Stimulated activated naive B cell treated with anti-CD40 and anti-IgM and Interleukin-4, amounts not matched to agents 10 μg/mL and 1 μg/mL and 100 μg/mL, for 72 hours (primary cell): ENCODE measurements at regions not wholly inside any gene's neighbourhood (a gene's known extent, or its start where the extent isn't known, plus 50 kb on each side); places are given as distances from the start of the nearest gene placed in this dataset.
A peak's percentile ranks its signal among the peaks of the same experiment; 100 is the strongest.
"Not testable (repeated sequence)": the region's sequence is repeated elsewhere in the genome, so short reads cannot be mapped to it uniquely, and the experiment has no call there.

ENCODE experiments used
- ATAC-seq, 2 donors: fragments of 150-1000 bp; cut with Tn5 transposase; replicated peaks; 2 replicates each; pipeline ENCODE4 v1.10.0; 2021; ENCODE audit warnings: moderate library complexity in 1 of 2
- DNase-seq: peaks from one replicate; pipeline ENCODE4 v3.0.0; 2021
- H3K27ac Mint-ChIP-seq: one replicate; pipeline ENCODE4 v1.8.0; 2022; ENCODE audit warnings: mild to moderate bottlenecking, mixed read lengths
- H3K27me3 Mint-ChIP-seq, 2 donors: one replicate each; pipeline ENCODE4 v1.8.0; 2022; ENCODE audit warnings: mixed read lengths in 2 of 2
- H3K36me3 Mint-ChIP-seq, 2 donors: one replicate each; pipeline ENCODE4 v1.8.0; 2022; ENCODE audit warnings: mixed read lengths in 2 of 2, mild to moderate bottlenecking in 1 of 2
- H3K4me1 Mint-ChIP-seq, 2 donors: one replicate each; pipeline ENCODE4 v1.8.0; 2022; ENCODE audit warnings: mixed read lengths in 2 of 2, mild to moderate bottlenecking in 1 of 2
- H3K4me3 Mint-ChIP-seq, 2 donors: one replicate each; pipeline ENCODE4 v1.8.0; 2022; ENCODE audit warnings: mild to moderate bottlenecking in 2 of 2, mixed read lengths in 2 of 2, moderate library complexity in 1 of 2
- H3K9me3 Mint-ChIP-seq, 2 donors: one replicate each; pipeline ENCODE4 v1.8.0; 2022; ENCODE audit warnings: mixed read lengths in 2 of 2, mild to moderate bottlenecking in 1 of 2

DNA sequence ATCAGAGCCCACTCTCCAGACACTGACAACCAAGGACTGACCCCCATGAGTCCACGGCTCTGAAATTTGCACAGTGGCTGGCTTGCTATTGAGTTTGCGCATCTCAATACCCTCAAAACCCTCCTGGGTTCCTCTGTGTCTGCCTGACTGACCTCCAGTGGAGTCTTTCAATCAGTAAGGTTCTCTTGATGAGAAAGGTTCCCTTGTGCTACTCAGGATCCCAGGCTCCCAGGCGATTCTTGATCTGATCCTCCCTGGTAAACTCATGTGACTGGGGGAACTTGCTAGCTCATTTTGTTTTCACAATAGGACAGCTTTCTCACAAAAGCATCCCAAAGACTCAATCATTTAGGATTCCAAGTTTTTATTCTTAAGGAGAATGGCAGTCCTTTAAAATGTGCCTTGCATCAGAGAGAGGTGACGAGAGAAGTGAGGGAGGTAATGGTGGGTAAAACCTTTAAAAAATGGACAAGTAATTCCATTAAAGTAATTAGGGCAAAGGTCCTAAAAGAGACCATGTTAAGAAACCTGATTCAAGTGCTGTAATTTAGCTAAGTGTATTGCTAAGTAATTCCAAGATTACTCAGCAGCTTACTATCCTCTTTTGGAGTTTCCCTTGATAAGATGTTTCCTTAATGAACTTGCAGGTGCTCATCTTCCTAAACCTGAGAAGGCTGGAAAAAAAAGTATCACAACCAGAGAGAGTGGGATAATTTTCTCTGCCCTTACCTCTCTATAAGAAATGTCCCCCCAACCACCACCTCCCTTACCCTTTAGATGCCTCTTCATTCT is 304.7 kb upstream of the SGK1 start:
- no peak for DNase-seq
- peaks cover 8 to 12% of the 10 kb centered on the region in 2 donors for H3K4me1 Mint-ChIP-seq
- no peaks in the 10 kb centered on the region for H3K36me3 Mint-ChIP-seq
- H3K27ac Mint-ChIP-seq, result no peak overlapping the region
- no peak for ATAC-seq
- no peaks in the 10 kb centered on the region for H3K9me3 Mint-ChIP-seq
- no peak overlapping the region for H3K4me3 Mint-ChIP-seq
- H3K27me3 Mint-ChIP-seq, result peaks cover 0 to 6% of the 10 kb centered on the region in 2 donors

GRCh38 chr6:134621858-134622257 is 303.9 kb upstream of the SGK1 start:
- Mint-ChIP-seq H3K4me3 (no peak overlapping the region), H3K9me3 (no peaks in the 10 kb centered on the region), H3K27ac (no peak overlapping the region), H3K36me3 (no peaks in the 10 kb centered on the region), H3K27me3 (peaks cover 0 to 6% of the 10 kb centered on the region in 2 donors), H3K4me1 (peaks cover 8 to 12% of the 10 kb centered on the region in 2 donors)
- ATAC-seq (no peak), DNase-seq (no peak)

DNA sequence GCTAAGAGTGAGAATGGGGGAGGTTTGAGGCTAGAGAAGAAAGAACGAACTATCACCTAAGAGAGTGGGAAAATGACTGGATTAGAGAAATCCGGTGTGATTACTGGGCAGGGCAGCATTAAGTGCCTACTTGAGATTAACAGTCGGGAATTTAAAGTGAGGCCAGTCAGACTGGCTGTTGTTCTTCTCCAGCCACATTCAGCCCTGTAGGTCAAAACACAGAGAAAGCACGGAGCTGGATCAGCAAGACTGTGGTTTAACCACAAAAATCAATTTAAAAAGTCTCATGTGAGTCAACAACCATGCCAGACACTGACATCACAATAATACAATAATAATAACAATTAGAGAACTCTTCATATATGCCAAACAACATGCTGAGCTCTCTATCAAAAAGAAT is 301.9 kb upstream of the SGK1 start:
- H3K4me3 Mint-ChIP-seq, result no peak overlapping the region

DNA sequence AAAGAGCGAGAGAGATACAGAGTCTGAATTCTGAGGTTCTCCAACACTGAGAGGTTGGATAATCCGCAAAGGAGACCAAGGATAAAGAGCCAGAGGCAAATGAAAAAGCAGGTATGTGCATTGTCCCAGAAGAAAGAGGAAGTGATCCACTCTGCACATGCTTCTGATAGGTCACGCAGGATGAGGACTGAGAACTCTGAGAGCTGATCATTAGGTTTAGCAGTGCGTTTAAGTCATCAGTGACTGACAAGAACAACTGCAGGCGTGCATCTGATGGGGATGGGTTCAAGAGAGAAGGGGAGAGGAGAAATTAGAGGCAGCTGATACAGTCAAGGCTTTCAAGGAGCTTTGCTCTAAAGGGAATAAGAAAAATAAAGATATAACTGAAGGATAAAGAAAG is 301.2 kb upstream of the SGK1 start:
- ATAC-seq (peak; percentile 79 to 90), DNase-seq (no peak)
- Mint-ChIP-seq H3K4me3 (no peak overlapping the region), H3K36me3 (no peaks in the 10 kb centered on the region), H3K27me3 (peaks cover 0 to 6% of the 10 kb centered on the region in 2 donors), H3K27ac (no peak overlapping the region), H3K9me3 (no peaks in the 10 kb centered on the region), H3K4me1 (peaks cover 8 to 12% of the 10 kb centered on the region in 2 donors)

More for the DNA sequence above, 301.9 kb upstream of the SGK1 start:
- DNase-seq (no peak), ATAC-seq (no peak)
- Mint-ChIP-seq H3K27me3 (peaks cover 0 to 6% of the 10 kb centered on the region in 2 donors), H3K27ac (no peak overlapping the region), H3K36me3 (no peaks in the 10 kb centered on the region), H3K4me1 (peaks cover 8 to 12% of the 10 kb centered on the region in 2 donors), H3K9me3 (no peaks in the 10 kb centered on the region)

DNA sequence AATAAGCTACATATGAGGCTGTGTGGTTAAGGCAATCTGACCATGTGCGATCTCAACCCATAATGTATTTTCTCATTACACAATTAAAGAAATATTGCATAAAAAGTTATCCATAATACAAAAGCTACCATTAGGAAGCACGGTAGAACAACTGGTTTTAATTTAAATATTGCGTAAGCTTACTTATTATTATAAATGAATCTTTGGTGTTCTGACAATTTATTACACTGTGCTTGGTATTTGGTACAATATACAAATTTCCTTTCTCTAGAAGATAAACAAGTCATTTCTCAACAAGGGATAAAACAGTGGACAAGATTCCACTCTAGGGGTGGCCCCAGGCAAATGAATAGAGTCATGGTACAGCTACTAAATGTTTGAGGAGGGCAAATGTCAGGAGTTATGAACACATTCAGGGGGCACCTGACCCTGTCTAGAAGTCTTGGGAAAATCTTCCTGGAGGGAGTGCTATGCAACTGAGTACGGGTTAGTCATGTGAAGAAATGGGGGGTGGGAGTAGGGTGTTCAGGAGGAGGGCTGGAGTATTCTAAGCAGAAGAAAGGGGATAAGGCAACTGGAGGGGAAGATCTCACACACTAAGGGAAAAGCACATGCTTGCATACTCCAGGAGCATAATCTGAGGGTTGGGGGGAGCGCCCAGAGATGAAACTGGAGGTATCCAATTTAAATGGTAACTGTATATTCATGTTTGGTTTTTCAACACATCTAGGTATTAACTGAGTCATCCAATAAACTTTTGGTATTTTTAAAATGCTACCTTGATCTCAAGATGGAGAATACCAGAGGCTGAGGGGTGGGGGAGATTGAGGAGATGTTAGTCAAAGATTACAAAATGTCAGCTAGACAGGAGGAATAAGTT is 296.9 kb upstream of the SGK1 start:
- Mint-ChIP-seq H3K4me1 (peaks cover 8 to 12% of the 10 kb centered on the region in 2 donors), H3K27ac (no peak overlapping the region), H3K36me3 (no peaks in the 10 kb centered on the region), H3K27me3 (peaks cover 0 to 6% of the 10 kb centered on the region in 2 donors), H3K9me3 (no peaks in the 10 kb centered on the region), H3K4me3 (no peak overlapping the region)
- ATAC-seq, result no peak
- no peak for DNase-seq

DNA sequence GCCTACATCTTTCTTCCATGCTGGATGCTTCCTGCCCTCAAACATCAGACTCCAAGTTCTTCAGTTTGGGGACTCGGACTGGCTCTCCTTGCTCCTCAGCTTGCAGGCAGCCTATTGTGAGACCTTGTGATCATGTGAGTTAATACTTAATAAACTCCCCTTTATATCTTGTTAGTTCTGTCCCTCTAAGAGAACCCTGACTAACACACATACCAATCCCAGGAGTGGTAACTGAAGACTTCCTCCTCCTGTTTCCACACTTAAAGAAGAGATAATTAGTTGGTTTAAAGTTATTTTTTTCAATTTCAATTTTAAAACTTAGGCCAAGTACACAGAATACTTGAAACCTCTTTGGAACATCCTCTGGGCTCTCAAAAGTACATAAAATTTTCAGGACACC is 294.2 kb upstream of the SGK1 start:
- not testable (repeated sequence) for DNase-seq, H3K36me3 Mint-ChIP-seq, H3K27me3 Mint-ChIP-seq, H3K9me3 Mint-ChIP-seq, H3K4me1 Mint-ChIP-seq, H3K27ac Mint-ChIP-seq, ATAC-seq, H3K4me3 Mint-ChIP-seq

GRCh38 chr6:134610411-134610810 is 292.5 kb upstream of the SGK1 start:
- H3K27me3 Mint-ChIP-seq, result no peaks in the 10 kb centered on the region
- no peak for ATAC-seq
- no peak for DNase-seq
- no peak overlapping the region for H3K27ac Mint-ChIP-seq
- no peaks in the 10 kb centered on the region for H3K9me3 Mint-ChIP-seq
- no peak overlapping the region for H3K4me3 Mint-ChIP-seq
- H3K4me1 Mint-ChIP-seq, result no peaks in the 10 kb centered on the region
- no peaks in the 10 kb centered on the region for H3K36me3 Mint-ChIP-seq

GRCh38 chr6:134609716-134610261 is 291.9 kb upstream of the SGK1 start:
- H3K4me3 Mint-ChIP-seq, result no peak overlapping the region
- peaks cover 0 to 2% of the 10 kb centered on the region in 2 donors for H3K27me3 Mint-ChIP-seq
- H3K36me3 Mint-ChIP-seq, result no peaks in the 10 kb centered on the region
- DNase-seq, result no peak
- no peak for ATAC-seq
- no peak overlapping the region for H3K27ac Mint-ChIP-seq
- H3K9me3 Mint-ChIP-seq, result no peaks in the 10 kb centered on the region
- no peaks in the 10 kb centered on the region for H3K4me1 Mint-ChIP-seq

DNA sequence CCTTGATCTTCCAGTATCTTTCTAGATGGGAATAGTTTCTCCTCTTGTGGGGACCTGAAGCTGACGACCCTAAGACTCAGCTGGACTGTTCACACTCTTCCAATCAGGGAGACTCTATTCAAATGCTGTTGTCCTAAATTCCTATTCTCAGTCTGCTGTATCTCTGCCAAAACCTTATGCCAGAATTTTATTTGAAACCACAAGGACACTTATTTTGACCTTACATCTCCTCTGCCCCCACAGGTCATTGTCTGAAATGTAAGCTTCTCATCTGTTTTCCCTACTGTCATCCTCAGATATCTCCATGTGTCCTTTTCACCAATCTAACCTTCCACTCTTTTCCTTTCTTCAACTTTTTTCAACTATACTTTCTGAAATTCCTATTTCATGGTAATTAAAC is 289.5 kb upstream of the SGK1 start:
- peaks cover 0 to 5% of the 10 kb centered on the region in 2 donors for H3K27me3 Mint-ChIP-seq
- H3K27ac Mint-ChIP-seq, result no peak overlapping the region
- H3K36me3 Mint-ChIP-seq, result no peaks in the 10 kb centered on the region
- no peak for ATAC-seq
- DNase-seq, result no peak
- H3K4me1 Mint-ChIP-seq, result no peaks in the 10 kb centered on the region
- no peak overlapping the region for H3K4me3 Mint-ChIP-seq
- no peaks in the 10 kb centered on the region for H3K9me3 Mint-ChIP-seq

DNA sequence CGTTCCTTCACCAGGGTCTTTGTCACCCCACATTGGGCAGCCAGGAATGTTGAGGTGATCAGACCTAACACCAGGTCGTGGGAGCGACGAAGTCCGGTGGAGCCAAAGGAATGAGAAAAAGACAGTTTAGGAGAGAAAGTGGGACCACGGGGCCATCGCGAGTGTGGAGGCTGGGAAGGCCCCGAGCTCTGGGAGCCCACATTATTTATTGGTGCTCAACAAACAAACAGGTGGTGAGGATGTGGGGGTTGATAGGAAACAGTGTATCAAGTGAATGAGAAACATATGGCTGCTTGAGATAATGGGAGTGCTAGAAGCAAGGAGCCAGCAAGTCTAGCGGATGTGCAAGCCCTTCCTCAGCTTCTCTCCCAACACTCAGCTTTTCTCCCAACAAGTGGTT is 287.1 kb upstream of the SGK1 start:
- peaks cover 5 to 15% of the 10 kb centered on the region in 2 donors for H3K9me3 Mint-ChIP-seq
- H3K4me3 Mint-ChIP-seq, result no peak overlapping the region
- ATAC-seq (no peak), DNase-seq (no peak)
- no peaks in the 10 kb centered on the region for H3K4me1 Mint-ChIP-seq
- peaks cover 0 to 10% of the 10 kb centered on the region in 2 donors for H3K27me3 Mint-ChIP-seq
- H3K36me3 Mint-ChIP-seq, result peaks cover 3 to 4% of the 10 kb centered on the region in 2 donors
- no peak overlapping the region for H3K27ac Mint-ChIP-seq

GRCh38 chr6:134604014-134604676 is 286.2 kb upstream of the SGK1 start:
- peaks cover 0 to 11% of the 10 kb centered on the region in 2 donors for H3K27me3 Mint-ChIP-seq
- no peak for ATAC-seq
- H3K9me3 Mint-ChIP-seq, result peaks cover 5 to 15% of the 10 kb centered on the region in 2 donors
- DNase-seq, result no peak
- no peaks in the 10 kb centered on the region for H3K4me1 Mint-ChIP-seq
- H3K27ac Mint-ChIP-seq, result no peak overlapping the region
- no peak overlapping the region for H3K4me3 Mint-ChIP-seq
- peaks cover 3 to 4% of the 10 kb centered on the region in 2 donors for H3K36me3 Mint-ChIP-seq

DNA sequence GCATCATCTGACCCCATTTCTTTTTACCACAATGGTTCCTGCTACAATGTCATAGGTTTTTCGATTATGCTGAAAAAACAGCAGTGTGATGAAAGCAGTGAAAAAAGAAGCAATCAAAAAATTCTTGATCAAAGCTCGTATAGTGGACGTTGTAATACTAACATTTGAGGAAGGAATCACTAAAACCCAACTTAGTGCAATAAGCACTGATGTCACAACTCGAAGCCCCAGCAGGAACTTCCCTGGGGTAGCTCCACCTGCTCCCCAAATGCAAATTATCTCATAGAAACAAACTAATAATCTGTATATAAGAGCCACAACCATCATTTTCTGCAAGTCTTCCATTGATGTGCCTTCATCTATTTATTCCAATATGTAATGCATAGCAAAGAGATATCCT is 285.6 kb upstream of the SGK1 start:
- Mint-ChIP-seq H3K9me3 (peaks cover 5 to 15% of the 10 kb centered on the region in 2 donors), H3K4me1 (no peaks in the 10 kb centered on the region), H3K36me3 (peaks cover 3 to 4% of the 10 kb centered on the region in 2 donors), H3K4me3 (no peak overlapping the region), H3K27me3 (peaks cover 0 to 14% of the 10 kb centered on the region in 2 donors), H3K27ac (no peak overlapping the region)
- DNase-seq (no peak), ATAC-seq (no peak)

DNA sequence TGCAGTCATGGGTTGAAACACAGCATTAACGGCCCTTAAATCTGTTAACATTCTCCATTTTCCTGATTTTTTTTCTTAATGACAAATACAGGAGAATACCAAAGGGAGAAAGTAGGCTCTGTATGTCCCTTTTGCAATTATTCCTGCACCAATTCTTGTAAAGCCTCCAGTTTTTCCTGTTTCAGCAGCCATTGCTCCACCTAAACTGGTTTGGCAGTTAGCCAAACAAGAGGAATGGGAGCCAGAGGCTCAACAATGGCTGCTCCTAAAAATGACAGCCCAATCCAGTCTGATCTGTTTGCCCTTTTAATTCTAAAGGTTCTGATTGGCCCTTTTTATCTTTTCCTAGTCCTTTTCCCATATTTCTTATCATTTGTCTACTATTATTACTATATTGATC is 284.2 kb upstream of the SGK1 start:
- peaks cover 3 to 4% of the 10 kb centered on the region in 2 donors for H3K36me3 Mint-ChIP-seq
- H3K27me3 Mint-ChIP-seq, result peaks cover 0 to 14% of the 10 kb centered on the region in 2 donors
- no peak overlapping the region for H3K4me3 Mint-ChIP-seq

GRCh38 chr6:134600671-134601070 is 282.8 kb upstream of the SGK1 start:
- Mint-ChIP-seq H3K9me3 (peaks cover 5 to 15% of the 10 kb centered on the region in 2 donors), H3K4me1 (no peaks in the 10 kb centered on the region), H3K27ac (no peak overlapping the region), H3K27me3 (peaks cover 0 to 14% of the 10 kb centered on the region in 2 donors), H3K4me3 (no peak overlapping the region), H3K36me3 (peaks cover 3 to 4% of the 10 kb centered on the region in 2 donors)
- DNase-seq (no peak), ATAC-seq (no peak)

More for the DNA sequence above, 284.2 kb upstream of the SGK1 start:
- Mint-ChIP-seq H3K27ac (no peak overlapping the region), H3K4me1 (no peaks in the 10 kb centered on the region), H3K9me3 (peaks cover 5 to 15% of the 10 kb centered on the region in 2 donors)
- ATAC-seq (no peak), DNase-seq (no peak)
